DND-41 (cell line): ENCODE measurements at regions not wholly inside any gene's neighbourhood (a gene's known extent, or its start where the extent isn't known, plus 50 kb on each side); places are given as distances from the start of the nearest gene placed in this dataset.

ENCODE experiments used
- CTCF ChIP-seq: IDR thresholded peaks from 2 replicates; pipeline ENCODE4 v1.5.1; 2012; ENCODE audit warnings: borderline replicate concordance, low read length, moderate library complexity, mild to moderate bottlenecking; ENCODE audit not compliant: poor library complexity, severe bottlenecking; ENCODE audit errors: extremely low read depth
- EZH2 ChIP-seq: IDR thresholded peaks from 3 replicates; pipeline ENCODE4 v1.6.1; 2012; ENCODE audit warnings: borderline replicate concordance, low read depth, mild to moderate bottlenecking, moderate library complexity, low read length, inconsistent platforms; ENCODE audit not compliant: severe bottlenecking

DNA sequence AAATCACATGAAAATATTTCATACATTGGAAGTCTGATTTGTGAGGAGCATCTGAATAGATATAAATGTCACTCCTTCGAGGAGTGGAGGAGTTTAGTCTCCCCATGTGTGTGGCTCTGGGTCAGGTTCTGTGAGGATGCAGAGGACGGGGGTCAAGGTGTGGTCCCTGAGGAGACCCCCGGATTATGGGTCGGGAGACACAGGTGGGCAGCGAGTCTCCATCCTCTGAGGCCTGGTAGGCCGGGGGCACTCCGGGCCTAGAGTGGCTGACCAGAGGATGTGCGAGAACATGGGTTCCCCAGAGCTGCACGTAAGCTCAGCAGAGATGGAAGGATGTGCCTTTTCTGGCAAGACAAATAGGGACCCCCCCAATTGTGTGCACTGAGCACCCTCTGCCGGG is 93.4 kb upstream of the TCERG1L start:
- no peak for TF ChIP-seq EZH2
- TF ChIP-seq CTCF, result no peak
